HPDE6-E6E7 (cell line): ENCODE measurements at regions not wholly inside any gene's neighbourhood (a gene's known extent, or its start where the extent isn't known, plus 50 kb on each side); places are given as distances from the start of the nearest gene placed in this dataset.

ENCODE experiments used
- DNase-seq: peaks from one replicate; pipeline ENCODE4 v3.0.0; 2011; ENCODE audit warnings: missing footprints; ENCODE audit errors: extremely low spot score

- DNase-seq: no peak
Measured at GRCh38 chr10:44476409-44477045, 91.6 kb upstream of the CXCL12 start.

GRCh38 chr10:44477046-44477425 lies 92.1 kb upstream of the CXCL12 start:
- no peak for DNase-seq

- DNase-seq: no peak
Measured at GRCh38 chr10:44478040-44478439, 93.1 kb upstream of the CXCL12 start.

GRCh38 chr10:44478876-44479705 lies 94.2 kb upstream of the CXCL12 start:
- no peak for DNase-seq

GRCh38 chr10:44492678-44493077 lies 107.8 kb upstream of the CXCL12 start:
- no peak for DNase-seq

GRCh38 chr10:44498222-44498621 lies 113.3 kb upstream of the CXCL12 start:
- no peak for DNase-seq

- no peak for DNase-seq
Measured at GRCh38 chr10:44500451-44500850, 115.6 kb upstream of the CXCL12 start.

- DNase-seq: no peak
Measured at GRCh38 chr10:44506386-44506785, 121.5 kb upstream of the CXCL12 start.

- no peak for DNase-seq
Measured at GRCh38 chr10:44510379-44511115, 125.7 kb upstream of the CXCL12 start.

GRCh38 chr10:44511166-44511565 lies 126.3 kb upstream of the CXCL12 start:
- no peak for DNase-seq

GRCh38 chr10:44511601-44512000 lies 126.7 kb upstream of the CXCL12 start:
- DNase-seq: no peak

GRCh38 chr10:44512431-44513022 lies 127.6 kb upstream of the CXCL12 start:
- DNase-seq: no peak

GRCh38 chr10:44513591-44513990 lies 128.7 kb upstream of the CXCL12 start:
- no peak for DNase-seq

- no peak for DNase-seq
Measured at GRCh38 chr10:44516891-44517290, 132.0 kb upstream of the CXCL12 start.

- no peak for DNase-seq
Measured at GRCh38 chr10:44517635-44518034, 132.7 kb upstream of the CXCL12 start.

GRCh38 chr10:44519361-44519760 lies 134.5 kb upstream of the CXCL12 start:
- DNase-seq: no peak

GRCh38 chr10:44520651-44521050 lies 135.8 kb upstream of the CXCL12 start:
- DNase-seq: no peak

- DNase-seq: no peak
Measured at GRCh38 chr10:44539178-44539577, 154.3 kb upstream of the CXCL12 start.

GRCh38 chr10:44552726-44553125 lies 167.8 kb upstream of the CXCL12 start:
- DNase-seq: no peak

GRCh38 chr10:44557596-44558191 lies 172.8 kb upstream of the CXCL12 start:
- no peak for DNase-seq

GRCh38 chr10:44558521-44558920 lies 173.6 kb upstream of the CXCL12 start:
- DNase-seq: no peak

GRCh38 chr10:44564361-44564760 lies 179.5 kb upstream of the CXCL12 start:
- DNase-seq: no peak
